ENCODE measurements at regions not wholly inside any gene's neighbourhood (a gene's known extent, or its start where the extent isn't known, plus 50 kb on each side); places are given as distances from the start of the nearest gene placed in this dataset.

GRCh38 chr2:2904721-2905350 lies 472.8 kb downstream of the EIPR1 start:
- H3K27me3 ChIP-seq: no peaks in the 10 kb centered on the region
- DNase-seq (no peak), ATAC-seq (no peak)
- no peaks in the 10 kb centered on the region for H3K36me3 ChIP-seq
- H3K9me3 ChIP-seq: no peaks in the 10 kb centered on the region
- no peak overlapping the region for H3K4me3 ChIP-seq
- no peak overlapping the region for H3K27ac ChIP-seq
- no peaks in the 10 kb centered on the region for H3K4me1 ChIP-seq
- in situ Hi-C loops (cut with MboI; ENCODE audit: low sequenced_read_pairs in 4 of 4) (no loop called here), intact Hi-C loops (cut with DNase I; ENCODE audit: low total_unique reads) (no loop called here)
- TF ChIP-seq POLR2A (IDR thresholded peaks at IDR 0.05) (no peak), CTCF (IDR thresholded peaks at IDR 0.05 in 4 of 5, conservative IDR thresholded peaks at IDR 0.05 in 1 of 5) (no peak)

GRCh38 chr2:2902547-2903281 lies 474.9 kb downstream of the EIPR1 start:
- DNase-seq (no peak), ATAC-seq (no peak)
- Histone ChIP-seq H3K9me3 (no peaks in the 10 kb centered on the region), H3K36me3 (no peaks in the 10 kb centered on the region), H3K27me3 (no peaks in the 10 kb centered on the region), H3K27ac (no peak overlapping the region), H3K4me1 (no peaks in the 10 kb centered on the region), H3K4me3 (no peak overlapping the region)
- in situ Hi-C loops (cut with MboI; ENCODE audit: low sequenced_read_pairs in 4 of 4) (no loop called here), intact Hi-C loops (cut with DNase I; ENCODE audit: low total_unique reads) (no loop called here)
- TF ChIP-seq POLR2A (IDR thresholded peaks at IDR 0.05) (no peak), CTCF (IDR thresholded peaks at IDR 0.05 in 4 of 5, conservative IDR thresholded peaks at IDR 0.05 in 1 of 5) (no peak)

- Histone ChIP-seq H3K4me1 (no peaks in the 10 kb centered on the region), H3K27ac (no peak overlapping the region), H3K36me3 (no peaks in the 10 kb centered on the region), H3K4me3 (no peak overlapping the region), H3K9me3 (no peaks in the 10 kb centered on the region), H3K27me3 (no peaks in the 10 kb centered on the region)
- no peak for ATAC-seq
- no peak for DNase-seq
- no peak for TF ChIP-seq POLR2A (IDR thresholded peaks at IDR 0.05)
- no peak for TF ChIP-seq CTCF (IDR thresholded peaks at IDR 0.05 in 4 of 5, conservative IDR thresholded peaks at IDR 0.05 in 1 of 5)
- intact Hi-C loops (cut with DNase I; ENCODE audit: low total_unique reads) (no loop called here), in situ Hi-C loops (cut with MboI; ENCODE audit: low sequenced_read_pairs in 4 of 4) (no loop called here)
Measured at GRCh38 chr2:2901384-2902345, 476.0 kb downstream of the EIPR1 start.

GRCh38 chr2:2899826-2900225 lies 477.8 kb downstream of the EIPR1 start:
- in situ Hi-C loops (cut with MboI; ENCODE audit: low sequenced_read_pairs in 4 of 4): no loop called here
- Histone ChIP-seq H3K9me3 (no peaks in the 10 kb centered on the region), H3K36me3 (no peaks in the 10 kb centered on the region), H3K27ac (no peak overlapping the region), H3K4me1 (no peaks in the 10 kb centered on the region), H3K27me3 (no peaks in the 10 kb centered on the region), H3K4me3 (no peak overlapping the region)
- ATAC-seq (no peak), DNase-seq (no peak)
- intact Hi-C loops (cut with DNase I; ENCODE audit: low total_unique reads): no loop called here
- no peak for TF ChIP-seq POLR2A (IDR thresholded peaks at IDR 0.05)

- intact Hi-C loops (cut with DNase I; ENCODE audit: low total_unique reads) (no loop called here), in situ Hi-C loops (cut with MboI; ENCODE audit: low sequenced_read_pairs in 4 of 4) (no loop called here)
- Histone ChIP-seq H3K4me1 (no peaks in the 10 kb centered on the region), H3K27ac (no peak overlapping the region), H3K9me3 (no peaks in the 10 kb centered on the region), H3K27me3 (no peaks in the 10 kb centered on the region), H3K4me3 (no peak overlapping the region), H3K36me3 (no peaks in the 10 kb centered on the region)
- TF ChIP-seq POLR2A (IDR thresholded peaks at IDR 0.05) (no peak), CTCF (IDR thresholded peaks at IDR 0.05 in 4 of 5, conservative IDR thresholded peaks at IDR 0.05 in 1 of 5) (no peak)
- no peak for DNase-seq
- no peak for ATAC-seq
Measured at GRCh38 chr2:2898744-2899143, 478.9 kb downstream of the EIPR1 start.

Data from gastrocnemius medialis (tissue), 4 donors.